Esophagus muscularis mucosa (tissue), 4 donors: ENCODE measurements at regions not wholly inside any gene's neighbourhood (a gene's known extent, or its start where the extent isn't known, plus 50 kb on each side); places are given as distances from the start of the nearest gene placed in this dataset.

Experiments used
- DNase-seq: peaks from one replicate; pipeline ENCODE4 v3.0.0-alpha.2; 2017; ENCODE audit errors: extremely low spot score
- H3K27ac ChIP-seq, 4 donors: fragments of 200-600 bp; sonication (generic); replicated peaks in 1 of 4; 1 replicate in 3 of 4; 2 replicates in 1 of 4; pipeline ENCODE4 v1.5.1; 2016 to 2019; ENCODE audit warnings: mild to moderate bottlenecking in 1 of 4
- H3K27me3 ChIP-seq, 4 donors: fragments of 200-600 bp; sonication (generic); one replicate each; pipeline versions ENCODE4 v1.5.1 to v1.6.0; 2016 to 2019
- H3K36me3 ChIP-seq, 4 donors: fragments of 200-600 bp; sonication (generic); one replicate each; pipeline ENCODE4 v1.5.1; 2016 to 2019
- H3K4me1 ChIP-seq, 4 donors: fragments of 200-600 bp; sonication (generic); one replicate each; pipeline ENCODE4 v1.5.1; 2016 to 2019
- H3K4me3 ChIP-seq, 4 donors: fragments of 200-600 bp; sonication (generic); 1 replicate in 2 of 4; 2 replicates in 2 of 4; pipeline ENCODE4 v1.5.1; 2016 to 2019; ENCODE audit warnings: mild to moderate bottlenecking in 4 of 4, moderate library complexity in 1 of 4
- H3K9me3 ChIP-seq, 4 donors: fragments of 200-600 bp; sonication (generic); 1 replicate in 3 of 4; 2 replicates in 1 of 4; pipeline ENCODE4 v1.5.1; 2016 to 2019
- EP300 ChIP-seq: sonication (generic); formaldehyde crosslinking; IDR thresholded peaks from one replicate; pipeline ENCODE4 v1.6.1; 2017; ENCODE audit warnings: antibody characterized with exemption
- POLR2A ChIP-seq: fragments of 450-650 bp; IDR thresholded peaks from one replicate; pipeline ENCODE4 v1.6.1; 2017; ENCODE audit warnings: antibody characterized with exemption, moderate library complexity, mild to moderate bottlenecking, low read depth
- POLR2AphosphoS5 ChIP-seq, 2 donors: sonication (generic); formaldehyde crosslinking; IDR thresholded peaks; one replicate each; pipeline ENCODE4 v1.6.1; 2017; ENCODE audit warnings: antibody characterized with exemption in 2 of 2
- WGBS: methylation state at CpG from one replicate; pipeline ENCODE4 v1.1.5; 2018; 5-methylcytosine and 5-hydroxymethylcytosine counted together
- intact Hi-C: fragments of 100-400 bp; cut with DNase I; formaldehyde crosslinking; loops from one replicate; pipeline ENCODE4 v1.15.1; 2023
- TF ChIP-seq, protein P1 (sequence below), 3 experiments: fragments of 200-600 bp in 2 of 3; fragments of 450-650 bp in 1 of 3; sonication (generic) in 2 of 3; IDR thresholded peaks; one replicate each; pipeline ENCODE4 v1.5.1; 2017 to 2019; ENCODE audit warnings: antibody characterized with exemption in 3 of 3, mild to moderate bottlenecking in 2 of 3, moderate library complexity in 1 of 3

DNA sequence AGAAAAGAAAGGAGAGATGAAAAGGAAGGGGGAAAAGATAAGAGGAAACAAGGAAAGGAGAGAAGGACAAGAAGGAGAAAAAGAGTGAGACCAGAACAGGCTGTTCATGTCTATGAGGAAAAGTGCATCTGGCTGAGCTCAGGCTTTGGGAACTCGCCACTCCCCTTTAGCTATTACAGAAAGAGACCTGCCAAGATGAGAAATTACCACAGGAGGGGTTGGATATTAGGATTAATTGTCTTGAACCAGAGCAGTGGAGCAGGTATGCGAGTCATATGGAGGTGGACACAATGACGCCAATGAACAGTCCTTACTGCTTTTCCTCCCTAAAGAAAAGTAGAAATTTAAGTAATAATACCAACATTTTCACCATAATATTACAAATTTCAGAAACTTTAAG, 577.0 kb upstream of the ARRDC4 start:
- no peaks in the 10 kb centered on the region for H3K36me3 ChIP-seq
- H3K27ac ChIP-seq = no peak overlapping the region
- no peaks in the 10 kb centered on the region for H3K4me1 ChIP-seq
- DNase-seq = no peak
- 74% methylated on average over 3 of the region's 3 CpGs for WGBS
- H3K9me3 ChIP-seq = no peaks in the 10 kb centered on the region
- no peaks in the 10 kb centered on the region for H3K27me3 ChIP-seq
- TF ChIP-seq EP300 = no peak
- no peak for TF ChIP-seq POLR2AphosphoS5 (IDR thresholded peaks at IDR 0.05)
- no peak overlapping the region for H3K4me3 ChIP-seq
- intact Hi-C loops = no loop called here

DNA sequence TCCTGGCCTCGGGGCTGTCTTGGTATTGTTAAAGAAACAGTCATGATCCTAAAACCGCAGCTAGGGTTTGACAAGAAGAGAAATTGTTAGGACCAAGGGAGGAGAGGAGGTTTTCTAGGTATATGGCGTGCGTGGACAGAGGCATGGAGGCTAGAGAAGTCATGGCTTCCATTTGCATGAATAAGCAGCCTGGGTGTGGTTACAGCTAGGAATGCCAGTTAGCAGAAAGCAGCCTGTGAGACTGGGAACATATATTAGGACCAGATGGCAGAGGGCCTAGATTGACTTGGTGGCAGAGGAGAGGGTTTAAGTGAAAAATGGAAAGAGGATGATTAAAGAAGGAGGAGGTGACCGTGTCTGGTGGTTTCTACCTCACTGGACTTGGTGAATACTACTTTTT, 573.6 kb upstream of the ARRDC4 start:
- Histone ChIP-seq H3K4me3 (no peak overlapping the region), H3K36me3 (no peaks in the 10 kb centered on the region), H3K4me1 (no peaks in the 10 kb centered on the region), H3K27me3 (no peaks in the 10 kb centered on the region), H3K27ac (no peak overlapping the region), H3K9me3 (no peaks in the 10 kb centered on the region)
- no peak for TF ChIP-seq POLR2A
- TF ChIP-seq, protein P1, sequence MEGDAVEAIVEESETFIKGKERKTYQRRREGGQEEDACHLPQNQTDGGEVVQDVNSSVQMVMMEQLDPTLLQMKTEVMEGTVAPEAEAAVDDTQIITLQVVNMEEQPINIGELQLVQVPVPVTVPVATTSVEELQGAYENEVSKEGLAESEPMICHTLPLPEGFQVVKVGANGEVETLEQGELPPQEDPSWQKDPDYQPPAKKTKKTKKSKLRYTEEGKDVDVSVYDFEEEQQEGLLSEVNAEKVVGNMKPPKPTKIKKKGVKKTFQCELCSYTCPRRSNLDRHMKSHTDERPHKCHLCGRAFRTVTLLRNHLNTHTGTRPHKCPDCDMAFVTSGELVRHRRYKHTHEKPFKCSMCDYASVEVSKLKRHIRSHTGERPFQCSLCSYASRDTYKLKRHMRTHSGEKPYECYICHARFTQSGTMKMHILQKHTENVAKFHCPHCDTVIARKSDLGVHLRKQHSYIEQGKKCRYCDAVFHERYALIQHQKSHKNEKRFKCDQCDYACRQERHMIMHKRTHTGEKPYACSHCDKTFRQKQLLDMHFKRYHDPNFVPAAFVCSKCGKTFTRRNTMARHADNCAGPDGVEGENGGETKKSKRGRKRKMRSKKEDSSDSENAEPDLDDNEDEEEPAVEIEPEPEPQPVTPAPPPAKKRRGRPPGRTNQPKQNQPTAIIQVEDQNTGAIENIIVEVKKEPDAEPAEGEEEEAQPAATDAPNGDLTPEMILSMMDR (IDR thresholded peaks at IDR 0.05) = no peak
- no peak for TF ChIP-seq EP300
- TF ChIP-seq POLR2AphosphoS5 (IDR thresholded peaks at IDR 0.05) = no peak
- no peak for DNase-seq
- 90% methylated on average over 5 of the region's 5 CpGs for WGBS
- intact Hi-C loops = no loop called here

DNA sequence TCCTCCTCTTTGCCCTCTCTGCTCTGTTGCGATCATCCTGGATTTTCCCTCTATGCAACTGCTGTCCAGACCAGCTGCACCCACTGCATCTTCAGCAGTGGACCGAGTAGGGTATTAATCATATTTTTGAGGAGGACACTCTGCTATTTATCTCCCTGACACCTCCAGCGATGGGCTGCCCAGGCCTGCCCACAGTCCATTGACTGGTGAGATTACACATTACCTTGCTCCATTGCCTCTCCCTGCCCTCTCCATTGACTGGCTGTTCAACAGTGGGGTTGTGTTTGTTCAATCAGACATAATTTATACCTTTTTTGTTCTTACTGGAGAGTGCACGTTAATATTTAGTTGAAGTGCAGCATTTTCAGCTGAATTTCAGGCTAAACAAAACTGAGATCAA, 559.3 kb upstream of the ARRDC4 start:
- no peaks in the 10 kb centered on the region for H3K36me3 ChIP-seq
- H3K9me3 ChIP-seq = no peaks in the 10 kb centered on the region
- intact Hi-C loops = no loop called here
- no peak overlapping the region for H3K4me3 ChIP-seq
- H3K27ac ChIP-seq = no peak overlapping the region
- no peak for TF ChIP-seq EP300
- TF ChIP-seq, protein P1 (IDR thresholded peaks at IDR 0.05) = no peak
- TF ChIP-seq POLR2AphosphoS5 (IDR thresholded peaks at IDR 0.05) = no peak
- TF ChIP-seq POLR2A = no peak
- WGBS = 80% methylated on average over 3 of the region's 4 CpGs
- no peaks in the 10 kb centered on the region for H3K4me1 ChIP-seq
- no peak for DNase-seq
- no peaks in the 10 kb centered on the region for H3K27me3 ChIP-seq

DNA sequence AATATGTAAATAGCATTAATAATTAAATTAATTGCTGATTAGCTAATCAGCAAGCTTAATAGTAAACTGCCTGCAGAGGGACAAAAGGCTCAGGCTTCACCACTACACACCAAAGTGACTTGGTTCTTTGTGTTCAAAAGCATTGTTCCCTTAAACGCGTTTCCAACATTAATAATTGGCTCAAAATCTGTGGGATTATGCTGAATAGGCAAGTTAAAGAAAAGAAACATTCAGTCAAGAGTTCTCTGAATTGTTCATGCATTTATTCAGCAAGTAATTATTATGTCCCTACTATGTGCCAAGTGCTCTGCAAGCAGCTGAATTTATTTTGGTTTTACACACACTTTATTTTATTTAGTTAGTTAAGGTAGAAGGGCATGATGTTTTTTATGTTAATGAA, 558.5 kb upstream of the ARRDC4 start:
- intact Hi-C loops = no loop called here
- WGBS = 81% methylated on average over 2 of the region's 2 CpGs
- Histone ChIP-seq H3K27ac (no peak overlapping the region), H3K4me1 (no peaks in the 10 kb centered on the region), H3K4me3 (no peak overlapping the region), H3K9me3 (no peaks in the 10 kb centered on the region), H3K36me3 (no peaks in the 10 kb centered on the region), H3K27me3 (no peaks in the 10 kb centered on the region)
- no peak for TF ChIP-seq POLR2A
- TF ChIP-seq POLR2AphosphoS5 (IDR thresholded peaks at IDR 0.05) = no peak
- TF ChIP-seq, protein P1 (IDR thresholded peaks at IDR 0.05) = no peak
- no peak for TF ChIP-seq EP300
- no peak for DNase-seq

- no peaks in the 10 kb centered on the region for H3K36me3 ChIP-seq
- WGBS = 83% methylated on average over 2 of the region's 2 CpGs
- intact Hi-C loops = no loop called here
These were observed 553.7 kb upstream of the ARRDC4 start for GRCh38 chr15:97406841-97407240.

More at GRCh38 chr15:97406841-97407240, 553.7 kb upstream of the ARRDC4 start:
- Histone ChIP-seq H3K9me3 (no peaks in the 10 kb centered on the region), H3K4me3 (no peak overlapping the region), H3K27me3 (no peaks in the 10 kb centered on the region), H3K27ac (no peak overlapping the region), H3K4me1 (no peaks in the 10 kb centered on the region)
- DNase-seq = no peak
- TF ChIP-seq EP300 (no peak), POLR2AphosphoS5 (IDR thresholded peaks at IDR 0.05) (no peak), POLR2A (no peak)
- TF ChIP-seq, protein P1 (IDR thresholded peaks at IDR 0.05) = no peak
